Adrenal gland (tissue), 5 donors: ENCODE measurements at regions not wholly inside any gene's neighbourhood (a gene's known extent, or its start where the extent isn't known, plus 50 kb on each side); places are given as distances from the start of the nearest gene placed in this dataset.

Source experiments
- POLR2A ChIP-seq, 2 donors: fragments of 450-650 bp; IDR thresholded peaks; one replicate each; pipeline ENCODE4 v1.6.1; 2017; ENCODE audit warnings: antibody characterized with exemption in 2 of 2, mild to moderate bottlenecking in 2 of 2, moderate library complexity in 1 of 2
- TF ChIP-seq, protein P1 (sequence below), 6 experiments: fragments of 450-650 bp in 4 of 6; fragments of 200-600 bp in 2 of 6; sonication (generic) in 1 of 6; IDR thresholded peaks; 1 replicate in 5 of 6; 2 replicates in 1 of 6; pipeline versions ENCODE4 v1.5.1 to v1.8.0; 2016 to 2021; ENCODE audit warnings: antibody characterized with exemption in 6 of 6, mild to moderate bottlenecking in 2 of 6, moderate library complexity in 1 of 6
- donor health status: DM: no; HTN: no; CAD: no.

- TF ChIP-seq, protein P1, sequence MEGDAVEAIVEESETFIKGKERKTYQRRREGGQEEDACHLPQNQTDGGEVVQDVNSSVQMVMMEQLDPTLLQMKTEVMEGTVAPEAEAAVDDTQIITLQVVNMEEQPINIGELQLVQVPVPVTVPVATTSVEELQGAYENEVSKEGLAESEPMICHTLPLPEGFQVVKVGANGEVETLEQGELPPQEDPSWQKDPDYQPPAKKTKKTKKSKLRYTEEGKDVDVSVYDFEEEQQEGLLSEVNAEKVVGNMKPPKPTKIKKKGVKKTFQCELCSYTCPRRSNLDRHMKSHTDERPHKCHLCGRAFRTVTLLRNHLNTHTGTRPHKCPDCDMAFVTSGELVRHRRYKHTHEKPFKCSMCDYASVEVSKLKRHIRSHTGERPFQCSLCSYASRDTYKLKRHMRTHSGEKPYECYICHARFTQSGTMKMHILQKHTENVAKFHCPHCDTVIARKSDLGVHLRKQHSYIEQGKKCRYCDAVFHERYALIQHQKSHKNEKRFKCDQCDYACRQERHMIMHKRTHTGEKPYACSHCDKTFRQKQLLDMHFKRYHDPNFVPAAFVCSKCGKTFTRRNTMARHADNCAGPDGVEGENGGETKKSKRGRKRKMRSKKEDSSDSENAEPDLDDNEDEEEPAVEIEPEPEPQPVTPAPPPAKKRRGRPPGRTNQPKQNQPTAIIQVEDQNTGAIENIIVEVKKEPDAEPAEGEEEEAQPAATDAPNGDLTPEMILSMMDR (IDR thresholded peaks at IDR 0.05) = no peak
- no peak for TF ChIP-seq POLR2A (IDR thresholded peaks at IDR 0.05)
These were observed 115.1 kb upstream of the JAG1 start for GRCh38 chr20:10788877-10789276.
